ENCODE measurements at regions not wholly inside any gene's neighbourhood (a gene's known extent, or its start where the extent isn't known, plus 50 kb on each side); places are given as distances from the start of the nearest gene placed in this dataset.

- TF ChIP-seq, protein P1, sequence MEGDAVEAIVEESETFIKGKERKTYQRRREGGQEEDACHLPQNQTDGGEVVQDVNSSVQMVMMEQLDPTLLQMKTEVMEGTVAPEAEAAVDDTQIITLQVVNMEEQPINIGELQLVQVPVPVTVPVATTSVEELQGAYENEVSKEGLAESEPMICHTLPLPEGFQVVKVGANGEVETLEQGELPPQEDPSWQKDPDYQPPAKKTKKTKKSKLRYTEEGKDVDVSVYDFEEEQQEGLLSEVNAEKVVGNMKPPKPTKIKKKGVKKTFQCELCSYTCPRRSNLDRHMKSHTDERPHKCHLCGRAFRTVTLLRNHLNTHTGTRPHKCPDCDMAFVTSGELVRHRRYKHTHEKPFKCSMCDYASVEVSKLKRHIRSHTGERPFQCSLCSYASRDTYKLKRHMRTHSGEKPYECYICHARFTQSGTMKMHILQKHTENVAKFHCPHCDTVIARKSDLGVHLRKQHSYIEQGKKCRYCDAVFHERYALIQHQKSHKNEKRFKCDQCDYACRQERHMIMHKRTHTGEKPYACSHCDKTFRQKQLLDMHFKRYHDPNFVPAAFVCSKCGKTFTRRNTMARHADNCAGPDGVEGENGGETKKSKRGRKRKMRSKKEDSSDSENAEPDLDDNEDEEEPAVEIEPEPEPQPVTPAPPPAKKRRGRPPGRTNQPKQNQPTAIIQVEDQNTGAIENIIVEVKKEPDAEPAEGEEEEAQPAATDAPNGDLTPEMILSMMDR (IDR thresholded peaks at IDR 0.05) = no peak
- TF ChIP-seq POLR2A (IDR thresholded peaks at IDR 0.05; ENCODE audit: low read length) = no peak
- TF ChIP-seq, protein P2, sequence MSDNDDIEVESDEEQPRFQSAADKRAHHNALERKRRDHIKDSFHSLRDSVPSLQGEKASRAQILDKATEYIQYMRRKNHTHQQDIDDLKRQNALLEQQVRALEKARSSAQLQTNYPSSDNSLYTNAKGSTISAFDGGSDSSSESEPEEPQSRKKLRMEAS (IDR thresholded peaks at IDR 0.05) = no peak
- TF ChIP-seq PBX3 (IDR thresholded peaks at IDR 0.05) = no peak
- TF ChIP-seq BHLHE40 (IDR thresholded peaks at IDR 0.05; ENCODE audit: low read depth, low read length) = no peak
- TF ChIP-seq ZFP36 (IDR thresholded peaks at IDR 0.05; ENCODE audit: borderline replicate concordance, partially characterized antibody) = no peak
- TF ChIP-seq CHD4 (IDR thresholded peaks at IDR 0.05; ENCODE audit: borderline replicate concordance) = no peak
These were observed 62.8 kb upstream of the SLC39A10 start for GRCh38 chr2:195594248-195594647.
